H1 (cell line): ENCODE measurements at regions not wholly inside any gene's neighbourhood (a gene's known extent, or its start where the extent isn't known, plus 50 kb on each side); places are given as distances from the start of the nearest gene placed in this dataset.

Source experiments
- CTCF ChIA-PET: fragments of 300-600 bp; sonication (Branson Sonifier 250); formaldehyde crosslinking; loops from one replicate; lab custom pipeline; 2021; ENCODE audit not compliant: partially characterized antibody; lab: Charles Lee
- POLR2A ChIA-PET: fragments of 300-600 bp; sonication (Branson Sonifier 250); formaldehyde crosslinking; loops from one replicate; lab custom pipeline; 2021; ENCODE audit warnings: inconsistent platforms; ENCODE audit not compliant: partially characterized antibody; lab: Charles Lee
- DNase-seq, 2 experiments: peaks; one replicate each; pipeline versions ENCODE4 v3.0.0 to v3.0.0-alpha.2; 2010 to 2022; ENCODE audit warnings: low spot score in 2 of 2, low read depth in 1 of 2, mixed read lengths in 1 of 2
- FAIRE-seq: peaks from 2 replicates; lab custom pipeline; 2011; peaks lifted over from hg19 to GRCh38; lab: Jason Lieb, UNC
- H2AFZ ChIP-seq: 2 replicates; pipeline ENCODE4 v1.8.1; 2012; ENCODE audit warnings: low read length, inconsistent platforms
- H2AK5ac ChIP-seq: 2 replicates; pipeline ENCODE4 v1.6.1; 2013; ENCODE audit warnings: low read depth, low read length
- H2BK120ac ChIP-seq: replicated peaks from 2 replicates; pipeline ENCODE3; 2013; ENCODE audit warnings: low read depth, low read length, inconsistent platforms
- H2BK12ac ChIP-seq: 2 replicates; pipeline ENCODE4 v1.6.1; 2013; ENCODE audit warnings: low read depth, low read length
- H2BK15ac ChIP-seq: 2 replicates; pipeline ENCODE4 v1.6.1; 2013; ENCODE audit warnings: low read length
- H2BK20ac ChIP-seq: 2 replicates; pipeline ENCODE4 v1.6.1; 2013; ENCODE audit warnings: low read length
- H2BK5ac ChIP-seq: 2 replicates; pipeline ENCODE4 v1.6.1; 2013; ENCODE audit warnings: low read depth, low read length
- H3K14ac ChIP-seq: 2 replicates; pipeline ENCODE4 v1.6.1; 2013; ENCODE audit warnings: inconsistent platforms; ENCODE audit not compliant: insufficient read length
- H3K18ac ChIP-seq: 2 replicates; pipeline ENCODE4 v1.6.1; 2013; ENCODE audit warnings: low read length; ENCODE audit errors: extremely low read depth
- H3K23ac ChIP-seq: 2 replicates; pipeline ENCODE4 v1.6.1; 2013; ENCODE audit warnings: inconsistent platforms; ENCODE audit not compliant: insufficient read length
- H3K23me2 ChIP-seq: 2 replicates; pipeline ENCODE4 v1.6.1; 2013; ENCODE audit warnings: low read depth, low read length
- H3K27ac ChIP-seq: 2 replicates; pipeline ENCODE4 v1.6.1; 2011; ENCODE audit warnings: low read depth, low read length, inconsistent platforms
- H3K27me3 ChIP-seq, 4 experiments: replicated peaks in 1 of 4; 1 replicate in 1 of 4; 2 replicates in 3 of 4; pipeline versions ENCODE4 v1.6.1 to v1.8.1; 2011 to 2013; ENCODE audit warnings: low read length in 3 of 4, mild to moderate bottlenecking in 3 of 4, inconsistent platforms in 2 of 4, mixed read lengths in 2 of 4, moderate library complexity in 1 of 4; ENCODE audit not compliant: control insufficient read depth in 3 of 4, insufficient read depth in 3 of 4; ENCODE audit errors: extremely low read depth in 1 of 4
- H3K36me3 ChIP-seq, 4 experiments: 2 replicates each; pipeline versions ENCODE4 v1.6.1 to v1.8.1; 2011 to 2013; ENCODE audit warnings: mild to moderate bottlenecking in 4 of 4, low read length in 3 of 4, moderate library complexity in 2 of 4, control low read depth in 1 of 4, inconsistent platforms in 1 of 4; ENCODE audit not compliant: insufficient read depth in 4 of 4, control insufficient read depth in 2 of 4
- H3K4ac ChIP-seq: replicated peaks from 2 replicates; pipeline ENCODE3; 2013; ENCODE audit warnings: low read length, low read depth, mixed read lengths, inconsistent platforms; ENCODE audit not compliant: insufficient read length
- H3K4me1 ChIP-seq, 4 experiments: replicated peaks in 1 of 4; 1 replicate in 1 of 4; 2 replicates in 3 of 4; pipeline versions ENCODE4 v1.6.1 to v1.8.1; 2011 to 2013; ENCODE audit warnings: low read length in 3 of 4, inconsistent platforms in 2 of 4, mixed read lengths in 1 of 4; ENCODE audit not compliant: insufficient read depth in 4 of 4, control insufficient read depth in 3 of 4
- H3K4me2 ChIP-seq, 2 experiments: 2 replicates each; pipeline versions ENCODE4 v1.6.1 to v1.8.1; 2011 to 2013; ENCODE audit warnings: low read depth in 2 of 2, low read length in 2 of 2, control low read depth in 1 of 2, inconsistent platforms in 1 of 2, mild to moderate bottlenecking in 1 of 2; ENCODE audit not compliant: insufficient read depth in 1 of 2
- H3K4me3 ChIP-seq, 4 experiments: fragments of 200-600, 300-600 bp in 1 of 4; sonication (generic), shearing (Covaris generic), sonication (Bioruptor Twin) in 1 of 4; 2 replicates each; pipeline versions ENCODE4 v1.5.1 to v1.8.1; 2011 to 2016; ENCODE audit warnings: low read length in 4 of 4, low read depth in 3 of 4, control low read depth in 2 of 4, inconsistent platforms in 2 of 4, mild to moderate bottlenecking in 2 of 4, mixed read lengths in 1 of 4, moderate library complexity in 1 of 4; ENCODE audit not compliant: insufficient read depth in 2 of 4; ENCODE audit errors: extremely low read depth in 1 of 4
- H3K56ac ChIP-seq: replicated peaks from 2 replicates; pipeline ENCODE3; 2013; ENCODE audit warnings: low read depth, mild to moderate bottlenecking, mixed read lengths, low read length, inconsistent platforms; ENCODE audit not compliant: insufficient read length
- H3K79me1 ChIP-seq: 2 replicates; pipeline ENCODE4 v1.6.1; 2013; ENCODE audit warnings: low read depth, low read length, control low read depth
- H3K79me2 ChIP-seq, 2 experiments: 2 replicates each; pipeline versions ENCODE4 v1.6.1 to v1.8.1; 2012 to 2013; ENCODE audit warnings: low read length in 2 of 2, mild to moderate bottlenecking in 2 of 2, inconsistent platforms in 1 of 2; ENCODE audit not compliant: insufficient read depth in 2 of 2, control insufficient read depth in 1 of 2
- H3K9ac ChIP-seq, 4 experiments: replicated peaks in 1 of 4; 1 replicate in 1 of 4; 2 replicates in 3 of 4; pipeline versions ENCODE4 v1.6.1 to v1.8.1; 2011 to 2013; ENCODE audit warnings: low read depth in 3 of 4, low read length in 3 of 4, control low read depth in 2 of 4, mild to moderate bottlenecking in 2 of 4, moderate library complexity in 2 of 4, inconsistent platforms in 1 of 4; ENCODE audit errors: extremely low read depth in 1 of 4
- H3K9me3 ChIP-seq, 2 experiments: 2 replicates each; pipeline versions ENCODE4 v1.6.1 to v1.8.1; 2012 to 2013; ENCODE audit warnings: mild to moderate bottlenecking in 2 of 2, moderate library complexity in 2 of 2, control low read depth in 1 of 2, inconsistent platforms in 1 of 2, low read depth in 1 of 2, low read length in 1 of 2, mixed read lengths in 1 of 2; ENCODE audit not compliant: insufficient read depth in 2 of 2
- H4K20me1 ChIP-seq, 2 experiments: replicated peaks in 1 of 2; 2 replicates each; pipeline versions ENCODE3 to v1.8.1; 2011 to 2013; ENCODE audit warnings: inconsistent platforms in 2 of 2, low read length in 2 of 2, mild to moderate bottlenecking in 1 of 2; ENCODE audit not compliant: insufficient read depth in 2 of 2, control insufficient read depth in 1 of 2
- H4K5ac ChIP-seq: 2 replicates; pipeline ENCODE4 v1.6.1; 2013; ENCODE audit warnings: low read length, low read depth, mixed read lengths, inconsistent platforms; ENCODE audit not compliant: insufficient read length
- H4K8ac ChIP-seq: 2 replicates; pipeline ENCODE4 v1.8.0; 2013; ENCODE audit warnings: mild to moderate bottlenecking, moderate library complexity, low read length, inconsistent platforms; ENCODE audit not compliant: insufficient read depth; ENCODE audit errors: extremely low read depth
- H4K91ac ChIP-seq: replicated peaks from 2 replicates; pipeline ENCODE3; 2013; ENCODE audit warnings: low read length, mixed read lengths, inconsistent platforms; ENCODE audit not compliant: insufficient read length
- CHD2 ChIP-seq: IDR thresholded peaks from 2 replicates; pipeline ENCODE4 v1.6.1; 2012; ENCODE audit warnings: low read length, improper control_type of control experiment
- EP300 ChIP-seq, 2 experiments: IDR thresholded peaks; 1 replicate in 1 of 2; 2 replicates in 1 of 2; pipeline ENCODE4 v1.6.1; 2011 to 2012; ENCODE audit warnings: low read depth in 2 of 2, low read length in 2 of 2, mild to moderate bottlenecking in 2 of 2, borderline replicate concordance in 1 of 2, inconsistent platforms in 1 of 2, moderate library complexity in 1 of 2
- HDAC2 ChIP-seq, 2 experiments: fragments of 300-600 bp in 1 of 2; sonication (generic) in 1 of 2; IDR thresholded peaks; 2 replicates each; pipeline ENCODE4 v1.6.1; 2011 to 2012; ENCODE audit warnings: low read depth in 2 of 2, low read length in 2 of 2, mild to moderate bottlenecking in 2 of 2, moderate library complexity in 2 of 2, borderline replicate concordance in 1 of 2, inconsistent platforms in 1 of 2
- MAFK ChIP-seq: IDR thresholded peaks from 2 replicates; pipeline ENCODE4 v1.6.1; 2012; ENCODE audit warnings: low read depth, mild to moderate bottlenecking, improper control_type of control experiment, low read length
- POU5F1 ChIP-seq: IDR thresholded peaks from 2 replicates; pipeline ENCODE4 v1.6.1; 2011; ENCODE audit warnings: low read depth, mild to moderate bottlenecking, low read length, moderate library complexity
- RAD21 ChIP-seq, 2 experiments: IDR thresholded peaks in 1 of 2; conservative IDR thresholded peaks in 1 of 2; 2 replicates each; pipeline ENCODE4 v1.6.1; 2011; ENCODE audit warnings: low read depth in 2 of 2, low read length in 2 of 2, improper control_type of control experiment in 1 of 2, inconsistent platforms in 1 of 2, mild to moderate bottlenecking in 1 of 2, moderate library complexity in 1 of 2
- TAF7 ChIP-seq: optimal IDR thresholded peaks from 2 replicates; pipeline ENCODE3; 2011; ENCODE audit warnings: low read depth, mild to moderate bottlenecking, inconsistent platforms, low read length, moderate library complexity, borderline replicate concordance
- TEAD4 ChIP-seq: IDR thresholded peaks from 2 replicates; pipeline ENCODE4 v1.6.1; 2012; ENCODE audit warnings: low read depth, low read length, inconsistent platforms, mixed read lengths
- WGBS, 2 experiments: shearing (Covaris generic) in 1 of 2; methylation state at CpG; one replicate each; pipeline versions ENCODE4 v1.1.6 to v1.1.7; 2013 to 2015; ENCODE audit warnings: low lambda C conversion rate in 2 of 2, mixed read lengths in 2 of 2, inconsistent platforms in 1 of 2, low coverage in 1 of 2, missing lambda C conversion rate in 1 of 2; ENCODE audit not compliant: insufficient replicate concordance in 2 of 2, insufficient coverage in 1 of 2, insufficient read length in 1 of 2; ENCODE audit errors: extremely low coverage in 1 of 2, missing lambda C conversion rate in 1 of 2; 5-methylcytosine and 5-hydroxymethylcytosine counted together

- Histone ChIP-seq H3K23me2 (no peaks in the 10 kb centered on the region), H2BK15ac (no peak overlapping the region), H3K23ac (no peak overlapping the region), H4K8ac (no peak overlapping the region), H3K27ac (no peak overlapping the region), H2BK20ac (no peak overlapping the region), H2AFZ (no peak overlapping the region), H3K14ac (no peak overlapping the region), H2AK5ac (no peak overlapping the region), H2BK5ac (no peak overlapping the region), H3K9ac (no peak overlapping the region), H3K18ac (no peak overlapping the region), H3K4me1 (no peaks in the 10 kb centered on the region), H2BK120ac (no peak overlapping the region), H4K91ac (no peak overlapping the region), H3K9me3 (no peaks in the 10 kb centered on the region), H3K79me2 (no peaks in the 10 kb centered on the region), H3K79me1 (no peaks in the 10 kb centered on the region), H3K36me3 (no peaks in the 10 kb centered on the region), H3K27me3 (no peaks in the 10 kb centered on the region), H3K4me3 (no peak overlapping the region), H4K20me1 (no peaks in the 10 kb centered on the region), H3K4ac (no peak overlapping the region), H2BK12ac (no peak overlapping the region), H3K56ac (no peak overlapping the region), H4K5ac (no peak overlapping the region), H3K4me2 (no peak overlapping the region)
- 82% methylated on average over 2 of the region's 2 CpGs; no CpG with 5 or more reads in 1 of the 2 experiments for WGBS, 2 experiments
- no peak for TF ChIP-seq CHD2
- no peak for TF ChIP-seq TAF7
- TF ChIP-seq POU5F1, result no peak
- no peak for TF ChIP-seq TEAD4
- no peak for TF ChIP-seq MAFK
- TF ChIP-seq EP300 (IDR thresholded peaks at IDR 0.05; ENCODE audit: borderline replicate concordance in 1 of 2, low read depth in 2 of 2, low read length in 2 of 2), result no peak
- TF ChIP-seq RAD21 (IDR thresholded peaks at IDR 0.05 in 1 of 2, conservative IDR thresholded peaks at IDR 0.05 in 1 of 2; ENCODE audit: low read depth in 2 of 2, low read length in 2 of 2), result no peak
- TF ChIP-seq HDAC2 (IDR thresholded peaks at IDR 0.05; ENCODE audit: borderline replicate concordance in 1 of 2, low read depth in 2 of 2, low read length in 2 of 2), result no peak
- ChIA-PET POLR2A (no interaction called here), CTCF (no interaction called here)
- FAIRE-seq (no peak), DNase-seq (no peak)
Measured at GRCh38 chr2:181743723-181744031, 63.4 kb upstream of the NEUROD1 start.
